Ishikawa (cell line): ENCODE measurements at regions not wholly inside any gene's neighbourhood (a gene's known extent, or its start where the extent isn't known, plus 50 kb on each side); places are given as distances from the start of the nearest gene placed in this dataset.

Experiments used
- NFIC ChIP-seq: IDR thresholded peaks from 2 replicates; pipeline ENCODE4 v1.6.1; 2012
- RAD21 ChIP-seq: IDR thresholded peaks from 2 replicates; pipeline ENCODE4 v1.6.1; 2012; ENCODE audit warnings: low read depth
- REST ChIP-seq: IDR thresholded peaks from 2 replicates; pipeline ENCODE4 v1.6.1; 2012; ENCODE audit warnings: low read depth, mild to moderate bottlenecking
- TCF12 ChIP-seq: IDR thresholded peaks from 2 replicates; pipeline ENCODE4 v1.6.1; 2012; ENCODE audit warnings: low read depth

DNA sequence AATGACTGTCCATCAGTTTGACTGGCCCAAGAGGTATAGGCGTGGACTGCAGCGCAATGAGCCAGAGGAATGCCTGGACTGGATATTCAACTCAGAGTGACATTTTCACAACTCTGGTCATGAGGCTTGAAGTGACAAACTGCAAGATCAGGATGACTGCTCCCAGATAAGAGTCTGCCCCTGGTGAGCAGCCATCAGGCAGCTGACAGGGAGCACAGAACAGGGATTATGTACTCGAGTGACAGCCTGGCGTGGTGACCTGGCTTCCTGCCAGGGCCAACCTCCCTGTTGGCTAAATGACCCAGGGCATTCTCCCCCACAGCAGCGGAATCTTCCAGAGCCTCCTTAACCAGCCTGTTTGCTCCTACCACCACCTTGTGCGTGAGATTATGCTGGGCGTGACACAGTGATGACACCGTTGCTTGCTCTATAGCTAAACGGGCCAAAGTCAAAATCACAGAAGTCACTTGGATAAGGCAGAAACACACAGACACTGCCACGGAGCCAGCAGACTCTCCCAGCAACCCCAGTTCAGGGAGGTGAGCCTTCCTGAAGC lies 209.1 kb upstream of the JARID2 start:
- no peak for TF ChIP-seq REST
- peak; percentile 38; the same call in 1 of the 2 replicates for TF ChIP-seq NFIC
- no peak for TF ChIP-seq TCF12
- no peak for TF ChIP-seq RAD21
